Neural progenitor cell (in vitro differentiated cells): ENCODE measurements at regions not wholly inside any gene's neighbourhood (a gene's known extent, or its start where the extent isn't known, plus 50 kb on each side); places are given as distances from the start of the nearest gene placed in this dataset.

ENCODE experiments used
- DNase-seq: peaks from one replicate; pipeline ENCODE4 v3.0.0-alpha.2; 2016; ENCODE audit warnings: low spot score
- H2AFZ ChIP-seq: fragments of 200-600 bp; sonication (generic); replicated peaks from 2 replicates; pipeline ENCODE4 v1.6.1; 2016; ENCODE audit warnings: antibody characterized with exemption
- H3F3A ChIP-seq: fragments of 200-600 bp; sonication (generic); 2 replicates; pipeline ENCODE4 v1.6.1; 2016; ENCODE audit warnings: antibody characterized with exemption, low read depth
- H3K27ac ChIP-seq: fragments of 200-600 bp; sonication (generic); 2 replicates; pipeline ENCODE4 v1.5.1; 2016; ENCODE audit warnings: mild to moderate bottlenecking
- H3K27me3 ChIP-seq: fragments of 200-600 bp; sonication (generic); 2 replicates; pipeline ENCODE4 v1.6.1; 2016; ENCODE audit warnings: mild to moderate bottlenecking, moderate library complexity
- H3K36me3 ChIP-seq: fragments of 200-600 bp; sonication (generic); 2 replicates; pipeline ENCODE4 v1.5.1; 2016
- H3K4me1 ChIP-seq: fragments of 200-600 bp; sonication (generic); 2 replicates; pipeline ENCODE4 v1.6.1; 2016; ENCODE audit warnings: mixed run types
- H3K4me2 ChIP-seq: fragments of 200-600 bp; sonication (generic); 2 replicates; pipeline ENCODE4 v1.6.1; 2016
- H3K4me3 ChIP-seq: fragments of 200-600 bp; sonication (generic); 2 replicates; pipeline ENCODE4 v1.5.1; 2016
- H3K79me2 ChIP-seq: fragments of 200-600 bp; sonication (generic); 2 replicates; pipeline ENCODE4 v1.6.1; 2016; ENCODE audit warnings: low read depth
- H3K9ac ChIP-seq: fragments of 200-600 bp; sonication (generic); 2 replicates; pipeline ENCODE4 v1.6.1; 2016
- H3K9me3 ChIP-seq: fragments of 200-600 bp; sonication (generic); 2 replicates; pipeline ENCODE4 v1.5.1; 2016; ENCODE audit warnings: low read depth
- H4K20me1 ChIP-seq: fragments of 200-600 bp; sonication (generic); 2 replicates; pipeline ENCODE4 v1.6.1; 2016; ENCODE audit warnings: low read depth
- H3K27ac Mint-ChIP-seq: 3 replicates; pipeline ENCODE4 v1.8.0; 2021; ENCODE audit warnings: mixed read lengths
- H3K27me3 Mint-ChIP-seq: 2 replicates; pipeline ENCODE4 v1.8.0; 2022; ENCODE audit warnings: low read depth, mild to moderate bottlenecking, inconsistent platforms, moderate library complexity, mixed read lengths; ENCODE audit not compliant: insufficient read depth
- H3K36me3 Mint-ChIP-seq: 3 replicates; pipeline ENCODE4 v1.8.0; 2021; ENCODE audit warnings: mixed read lengths
- H3K4me1 Mint-ChIP-seq: 3 replicates; pipeline ENCODE4 v1.8.0; 2021; ENCODE audit warnings: mixed read lengths
- H3K4me3 Mint-ChIP-seq: 3 replicates; pipeline ENCODE4 v1.8.0; 2021; ENCODE audit warnings: mild to moderate bottlenecking, moderate library complexity, mixed read lengths
- H3K9me3 Mint-ChIP-seq: 3 replicates; pipeline ENCODE4 v1.8.0; 2020; ENCODE audit warnings: mixed read lengths
- CTCF ChIP-seq: fragments of 200-600 bp; sonication (generic); IDR thresholded peaks from 2 replicates; pipeline ENCODE4 v1.5.1; 2017; ENCODE audit warnings: antibody characterized with exemption, mild to moderate bottlenecking
- EZH2 ChIP-seq: fragments of 200-600 bp; sonication (generic); IDR thresholded peaks from 2 replicates; pipeline ENCODE4 v1.6.1; 2017; ENCODE audit warnings: antibody characterized with exemption, mild to moderate bottlenecking, moderate library complexity
- EZH2phosphoT487 ChIP-seq: fragments of 200-600 bp; sonication (generic); IDR thresholded peaks from 2 replicates; pipeline ENCODE4 v1.6.1; 2017; ENCODE audit warnings: antibody characterized with exemption

DNA sequence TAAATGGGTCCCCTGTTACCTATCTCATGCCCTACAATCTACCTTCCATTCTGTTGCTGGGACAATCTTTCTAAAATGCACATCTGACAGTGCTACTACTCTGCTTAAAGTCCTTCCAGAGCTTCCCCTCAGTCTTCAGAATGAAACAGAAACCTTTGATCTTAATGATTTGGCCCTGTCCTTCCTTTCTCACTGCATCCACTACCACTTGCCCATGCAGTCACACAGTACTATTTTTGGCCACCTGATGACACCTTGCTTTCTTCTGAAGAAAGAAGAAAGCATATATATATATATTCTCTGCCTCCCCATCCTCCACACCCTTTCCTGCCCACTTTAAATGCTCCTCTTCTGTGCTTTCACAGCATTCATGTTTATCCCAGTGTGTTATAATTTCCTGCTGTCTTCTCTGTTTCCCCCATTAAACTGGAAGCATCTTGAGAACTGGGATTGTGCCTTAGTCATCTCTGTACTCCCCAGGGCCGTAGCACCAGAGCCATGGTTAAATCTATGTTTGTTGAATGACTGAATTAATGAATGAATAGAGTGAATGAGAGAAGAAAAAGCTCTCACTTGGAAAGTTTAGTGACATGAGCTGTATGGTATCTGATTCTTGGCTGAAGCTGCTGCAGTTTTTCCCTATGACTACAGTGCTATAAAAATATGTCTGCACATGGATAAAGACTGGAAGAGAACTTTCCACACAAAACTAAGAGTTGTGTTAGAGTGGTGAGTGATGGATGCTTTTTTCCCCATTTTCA, 56.2 kb downstream of the RTL9 start:
- Histone ChIP-seq H3K9ac (no peak overlapping the region), H3K4me1 (peaks cover 7% of the 10 kb centered on the region), H3K27ac (no peak overlapping the region), H3K36me3 (no peaks in the 10 kb centered on the region), H3K27me3 (no peaks in the 10 kb centered on the region), H4K20me1 (no peaks in the 10 kb centered on the region), H3K4me3 (no peak overlapping the region), H2AFZ (no peak overlapping the region), H3K9me3 (no peaks in the 10 kb centered on the region), H3F3A (no peaks in the 10 kb centered on the region), H3K79me2 (no peaks in the 10 kb centered on the region), H3K4me2 (no peak overlapping the region)
- H3K4me1 Mint-ChIP-seq = peaks cover 60% of the 10 kb centered on the region
- TF ChIP-seq EZH2phosphoT487 = no peak
- TF ChIP-seq EZH2 = no peak
- TF ChIP-seq CTCF = no peak
- H3K27ac Mint-ChIP-seq = no peak overlapping the region
- no peaks in the 10 kb centered on the region for H3K36me3 Mint-ChIP-seq
- no peaks in the 10 kb centered on the region for H3K9me3 Mint-ChIP-seq
- H3K4me3 Mint-ChIP-seq = no peak overlapping the region
- DNase-seq = no peak
- peaks cover 5% of the 10 kb centered on the region for H3K27me3 Mint-ChIP-seq

DNA sequence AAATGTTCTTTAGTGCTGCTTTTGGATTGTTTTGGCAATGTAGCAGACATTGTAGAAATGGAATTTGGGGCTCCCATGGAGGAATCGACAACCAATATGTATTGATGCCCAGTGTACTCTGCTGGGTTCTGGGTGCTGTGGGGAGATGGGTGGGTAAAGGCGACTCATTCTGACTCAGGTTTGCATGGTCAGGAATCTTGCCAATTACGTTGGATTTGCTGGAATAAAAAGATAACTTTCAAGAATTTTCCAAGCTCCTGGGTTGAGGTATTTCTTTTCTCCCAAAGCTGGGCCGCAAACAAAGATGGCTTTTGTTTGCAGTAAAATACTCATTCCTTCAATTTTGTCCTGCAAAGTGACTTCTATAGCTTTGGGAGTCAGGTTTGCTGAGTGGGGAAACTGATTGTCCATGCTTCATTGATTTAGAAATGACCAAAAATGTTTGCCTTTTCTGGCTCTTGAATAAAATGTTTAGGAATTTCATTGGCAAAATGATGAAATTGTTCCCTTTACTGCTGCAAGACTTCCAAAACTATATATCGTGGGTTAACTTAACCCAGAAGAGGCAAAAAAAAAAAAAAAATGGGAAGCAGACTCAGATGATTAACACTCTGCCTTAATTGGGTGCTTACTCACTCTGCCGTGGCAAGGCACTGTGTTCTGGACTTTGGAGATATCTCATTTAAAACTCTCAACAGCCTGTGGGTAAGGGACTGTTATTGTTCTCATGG, 57.0 kb downstream of the RTL9 start:
- Histone ChIP-seq H3K36me3 (no peaks in the 10 kb centered on the region), H3K79me2 (no peaks in the 10 kb centered on the region), H3K27me3 (no peaks in the 10 kb centered on the region), H2AFZ (no peak overlapping the region), H3F3A (no peaks in the 10 kb centered on the region), H4K20me1 (no peaks in the 10 kb centered on the region), H3K9ac (no peak overlapping the region), H3K4me3 (no peak overlapping the region), H3K9me3 (no peaks in the 10 kb centered on the region), H3K4me1 (peaks cover 7% of the 10 kb centered on the region), H3K4me2 (no peak overlapping the region), H3K27ac (no peak overlapping the region)
- DNase-seq = no peak
- Mint-ChIP-seq H3K4me3 (no peak overlapping the region), H3K27me3 (peaks cover 6% of the 10 kb centered on the region), H3K36me3 (no peaks in the 10 kb centered on the region), H3K27ac (no peak overlapping the region), H3K4me1 (peaks cover 56% of the 10 kb centered on the region), H3K9me3 (no peaks in the 10 kb centered on the region)
- no peak for TF ChIP-seq EZH2phosphoT487
- no peak for TF ChIP-seq CTCF
- TF ChIP-seq EZH2 = no peak

DNA sequence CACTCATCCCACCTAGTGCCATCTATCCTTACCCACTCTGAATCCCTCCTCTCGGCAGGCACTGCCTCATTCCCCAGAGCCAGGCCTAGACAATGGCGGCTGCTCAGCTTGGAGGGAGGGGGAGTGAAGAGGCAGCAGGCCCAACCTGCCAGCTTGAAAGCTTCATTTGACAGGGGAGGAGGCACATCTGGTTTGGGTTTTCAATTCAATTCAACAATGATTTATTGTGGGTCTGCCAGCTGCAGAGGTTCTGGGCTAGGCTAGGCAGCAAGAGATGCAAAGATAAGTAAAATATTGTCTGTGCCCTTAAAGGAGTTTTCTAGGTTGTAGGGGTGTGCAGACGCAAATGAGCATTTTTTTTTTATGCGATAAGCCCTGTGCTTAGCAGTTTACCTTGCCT, 58.5 kb downstream of the RTL9 start:
- H3F3A ChIP-seq = no peaks in the 10 kb centered on the region
- no peaks in the 10 kb centered on the region for H3K27me3 ChIP-seq
- no peak overlapping the region for H2AFZ ChIP-seq
- no peaks in the 10 kb centered on the region for H3K36me3 ChIP-seq
- Mint-ChIP-seq H3K4me1 (peaks cover 49% of the 10 kb centered on the region), H3K27me3 (peaks cover 8% of the 10 kb centered on the region), H3K36me3 (no peaks in the 10 kb centered on the region), H3K4me3 (no peak overlapping the region), H3K9me3 (no peaks in the 10 kb centered on the region), H3K27ac (no peak overlapping the region)
- TF ChIP-seq EZH2 (no peak), EZH2phosphoT487 (no peak), CTCF (no peak)
- no peaks in the 10 kb centered on the region for H3K79me2 ChIP-seq
- no peak overlapping the region for H3K4me3 ChIP-seq
- peaks cover 7% of the 10 kb centered on the region for H3K4me1 ChIP-seq
- DNase-seq = no peak
- no peak overlapping the region for H3K4me2 ChIP-seq
- H4K20me1 ChIP-seq = no peaks in the 10 kb centered on the region
- no peak overlapping the region for H3K27ac ChIP-seq
- no peaks in the 10 kb centered on the region for H3K9me3 ChIP-seq
- no peak overlapping the region for H3K9ac ChIP-seq
